H1 (cell line): ENCODE measurements at regions not wholly inside any gene's neighbourhood (a gene's known extent, or its start where the extent isn't known, plus 50 kb on each side); places are given as distances from the start of the nearest gene placed in this dataset.

ENCODE experiments used
- EGR1 ChIP-seq: IDR thresholded peaks from 2 replicates; pipeline ENCODE4 v1.6.1; 2011; ENCODE audit warnings: low read depth, low read length, borderline replicate concordance
- MAFK ChIP-seq: IDR thresholded peaks from 2 replicates; pipeline ENCODE4 v1.6.1; 2012; ENCODE audit warnings: low read depth, mild to moderate bottlenecking, improper control_type of control experiment, low read length
- SAP30 ChIP-seq: fragments of 300-600 bp; sonication (generic); IDR thresholded peaks from 2 replicates; pipeline ENCODE4 v1.7.1; 2012; ENCODE audit warnings: low read length, moderate library complexity, mild to moderate bottlenecking, inconsistent platforms; ENCODE audit not compliant: insufficient read depth, insufficient replicate concordance
- SRF ChIP-seq: IDR thresholded peaks from 2 replicates; pipeline ENCODE4 v1.6.1; 2011; ENCODE audit warnings: mild to moderate bottlenecking, low read depth, low read length, moderate library complexity
- SUZ12 ChIP-seq: fragments of 200-600 bp; sonication (generic); IDR thresholded peaks from 2 replicates; pipeline ENCODE4 v1.6.1; 2012; ENCODE audit warnings: mild to moderate bottlenecking, inconsistent platforms, low read length, moderate library complexity, mixed read lengths

DNA sequence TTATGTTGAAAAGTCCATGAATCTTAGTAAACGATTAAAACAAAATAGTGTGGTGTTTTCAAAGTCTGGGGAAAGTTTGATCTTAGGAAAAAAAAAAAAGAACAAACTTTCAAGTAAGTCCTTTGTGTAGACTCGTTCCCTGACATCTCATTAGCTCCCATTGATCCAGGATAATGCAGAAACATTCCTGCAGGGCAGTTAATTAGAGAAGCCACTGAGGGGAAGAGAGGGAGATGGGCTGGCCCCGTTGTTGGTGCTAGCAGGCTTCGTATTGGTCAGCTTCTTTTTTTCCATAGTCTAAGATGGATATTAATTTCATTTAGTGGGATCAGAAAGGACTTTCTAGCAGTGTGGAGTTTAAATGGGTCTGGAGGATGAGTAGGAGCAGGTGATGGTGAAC is 340.2 kb downstream of the DRD1 start (continued):
- TF ChIP-seq SUZ12 (no peak), SRF (no peak), MAFK (no peak), SAP30 (no peak), EGR1 (no peak)
- TF ChIP-seq, all 59 proteins: peak for 0
